ENCODE measurements at regions not wholly inside any gene's neighbourhood (a gene's known extent, or its start where the extent isn't known, plus 50 kb on each side); places are given as distances from the start of the nearest gene placed in this dataset.
"Not testable (repeated sequence)": the region's sequence is repeated elsewhere in the genome, so short reads cannot be mapped to it uniquely, and the experiment has no call there.

DNA sequence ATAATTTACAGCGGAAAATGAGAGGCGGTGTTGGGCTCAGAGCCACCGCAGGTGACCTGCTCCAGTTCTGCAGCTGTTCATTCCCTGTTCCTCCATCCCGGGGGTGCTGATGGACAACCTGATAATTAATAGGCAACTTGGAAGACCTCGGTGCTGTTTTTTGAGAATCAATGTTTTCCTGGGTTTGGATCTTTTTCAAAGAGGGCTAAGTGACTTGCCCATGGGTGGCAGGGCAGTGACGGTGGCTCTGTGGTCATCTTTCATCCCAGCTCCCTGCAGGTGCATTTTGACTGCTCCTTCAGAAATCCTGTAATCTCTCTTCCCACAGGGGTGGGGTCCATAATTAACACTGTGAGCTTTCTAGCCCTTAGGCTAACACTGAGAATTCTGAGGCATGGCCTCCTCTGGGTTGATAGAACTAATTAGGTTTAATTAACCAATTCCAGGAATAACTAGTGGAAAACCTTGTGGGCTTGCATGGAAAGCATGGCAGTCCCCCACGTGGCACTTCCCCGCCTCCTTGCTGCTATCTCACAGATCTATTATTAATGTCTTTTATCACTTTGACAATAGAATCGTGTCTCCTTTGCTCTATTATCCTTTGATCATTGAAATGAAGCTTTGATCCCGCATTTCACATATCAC, 217.9 kb downstream of the GLRX3 start:
- DNase-seq = no peak
- Histone ChIP-seq H3K27me3 (no peaks in the 10 kb centered on the region), H3K27ac (no peak overlapping the region), H3K9me3 (no peaks in the 10 kb centered on the region), H3K4me3 (no peak overlapping the region), H3K9ac (ENCODE audit: low read depth in 2 of 2, low read length in 2 of 2) (no peak overlapping the region), H3K4me1 (no peaks in the 10 kb centered on the region), H3K36me3 (no peaks in the 10 kb centered on the region)
- TF ChIP-seq, protein P1, sequence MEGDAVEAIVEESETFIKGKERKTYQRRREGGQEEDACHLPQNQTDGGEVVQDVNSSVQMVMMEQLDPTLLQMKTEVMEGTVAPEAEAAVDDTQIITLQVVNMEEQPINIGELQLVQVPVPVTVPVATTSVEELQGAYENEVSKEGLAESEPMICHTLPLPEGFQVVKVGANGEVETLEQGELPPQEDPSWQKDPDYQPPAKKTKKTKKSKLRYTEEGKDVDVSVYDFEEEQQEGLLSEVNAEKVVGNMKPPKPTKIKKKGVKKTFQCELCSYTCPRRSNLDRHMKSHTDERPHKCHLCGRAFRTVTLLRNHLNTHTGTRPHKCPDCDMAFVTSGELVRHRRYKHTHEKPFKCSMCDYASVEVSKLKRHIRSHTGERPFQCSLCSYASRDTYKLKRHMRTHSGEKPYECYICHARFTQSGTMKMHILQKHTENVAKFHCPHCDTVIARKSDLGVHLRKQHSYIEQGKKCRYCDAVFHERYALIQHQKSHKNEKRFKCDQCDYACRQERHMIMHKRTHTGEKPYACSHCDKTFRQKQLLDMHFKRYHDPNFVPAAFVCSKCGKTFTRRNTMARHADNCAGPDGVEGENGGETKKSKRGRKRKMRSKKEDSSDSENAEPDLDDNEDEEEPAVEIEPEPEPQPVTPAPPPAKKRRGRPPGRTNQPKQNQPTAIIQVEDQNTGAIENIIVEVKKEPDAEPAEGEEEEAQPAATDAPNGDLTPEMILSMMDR (IDR thresholded peaks at IDR 0.05) = no peak
- intact Hi-C loops (cut with DNase I) = no loop called here

DNA sequence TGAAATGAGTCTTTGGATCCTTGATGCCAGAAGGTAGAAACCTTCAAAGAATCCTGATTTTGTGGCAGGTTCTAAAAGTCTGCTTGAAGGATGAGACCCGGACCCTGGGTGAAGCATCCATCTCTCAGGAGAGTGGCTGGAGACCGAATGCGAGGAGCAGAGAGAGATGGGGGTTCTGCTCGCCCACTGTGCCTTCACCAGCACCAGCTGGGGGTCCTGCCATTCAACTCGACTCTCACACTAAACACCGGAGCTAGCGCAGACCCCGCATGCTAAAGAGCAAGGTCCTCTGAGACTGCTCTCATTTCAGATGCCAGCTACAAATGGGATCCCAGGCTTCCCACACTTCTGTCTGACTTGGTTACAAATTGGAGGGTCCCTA, 218.4 kb downstream of the GLRX3 start:
- no peak overlapping the region for H3K9ac ChIP-seq (ENCODE audit: low read depth in 2 of 2, low read length in 2 of 2)

GRCh38 chr10:130354976-130355795, 219.0 kb downstream of the GLRX3 start:
- Histone ChIP-seq H3K9ac (ENCODE audit: low read depth in 2 of 2, low read length in 2 of 2) (no peak overlapping the region), H3K27ac (no peak overlapping the region), H3K27me3 (no peaks in the 10 kb centered on the region), H3K9me3 (no peaks in the 10 kb centered on the region), H3K36me3 (no peaks in the 10 kb centered on the region), H3K4me3 (no peak overlapping the region), H3K4me1 (no peaks in the 10 kb centered on the region)
- TF ChIP-seq, protein P1 (IDR thresholded peaks at IDR 0.05) = no peak
- no peak for DNase-seq
- intact Hi-C loops (cut with DNase I) = no loop called here

More for the DNA sequence above, 218.4 kb downstream of the GLRX3 start:
- DNase-seq = no peak
- Histone ChIP-seq H3K4me3 (no peak overlapping the region), H3K9me3 (no peaks in the 10 kb centered on the region), H3K4me1 (no peaks in the 10 kb centered on the region), H3K36me3 (no peaks in the 10 kb centered on the region), H3K27ac (no peak overlapping the region), H3K27me3 (no peaks in the 10 kb centered on the region)
- TF ChIP-seq, protein P1 (IDR thresholded peaks at IDR 0.05) = no peak
- intact Hi-C loops (cut with DNase I) = no loop called here

GRCh38 chr10:130356429-130356828, 220.2 kb downstream of the GLRX3 start:
- H3K4me1 ChIP-seq; DNase-seq; H3K4me3 ChIP-seq; H3K36me3 ChIP-seq; H3K27ac ChIP-seq; intact Hi-C loops (cut with DNase I); H3K27me3 ChIP-seq; H3K9me3 ChIP-seq; H3K9ac ChIP-seq (ENCODE audit: low read depth in 2 of 2, low read length in 2 of 2): not testable (repeated sequence)

DNA sequence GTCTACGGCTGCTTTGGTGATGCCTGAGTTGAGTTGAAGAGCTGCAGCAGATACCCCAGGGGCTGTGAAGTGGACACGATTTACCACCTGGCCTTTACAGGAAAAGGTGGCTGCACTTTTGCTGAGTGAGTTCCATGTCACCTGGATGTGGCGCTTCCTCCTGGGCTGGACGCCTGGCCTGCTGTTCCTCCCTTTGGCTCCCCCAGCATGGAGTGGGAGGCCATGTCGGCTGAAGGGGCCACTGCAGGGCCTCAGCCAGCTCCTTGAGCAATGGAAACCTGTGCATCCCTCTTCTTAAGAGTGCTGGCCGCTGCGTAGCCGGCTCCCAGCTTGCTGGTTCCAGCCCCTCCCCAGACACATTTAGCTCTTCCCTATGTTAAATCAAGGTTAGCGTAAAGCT, 221.0 kb downstream of the GLRX3 start:
- H3K9ac ChIP-seq (ENCODE audit: low read depth in 2 of 2, low read length in 2 of 2) = no peak overlapping the region
- H3K4me3 ChIP-seq = no peak overlapping the region
- no peak overlapping the region for H3K27ac ChIP-seq
- DNase-seq = no peak
- no peaks in the 10 kb centered on the region for H3K9me3 ChIP-seq
- intact Hi-C loops (cut with DNase I) = no loop called here
- no peaks in the 10 kb centered on the region for H3K4me1 ChIP-seq
- TF ChIP-seq, protein P1 (IDR thresholded peaks at IDR 0.05) = no peak
- H3K27me3 ChIP-seq = no peaks in the 10 kb centered on the region
- H3K36me3 ChIP-seq = no peaks in the 10 kb centered on the region

DNA sequence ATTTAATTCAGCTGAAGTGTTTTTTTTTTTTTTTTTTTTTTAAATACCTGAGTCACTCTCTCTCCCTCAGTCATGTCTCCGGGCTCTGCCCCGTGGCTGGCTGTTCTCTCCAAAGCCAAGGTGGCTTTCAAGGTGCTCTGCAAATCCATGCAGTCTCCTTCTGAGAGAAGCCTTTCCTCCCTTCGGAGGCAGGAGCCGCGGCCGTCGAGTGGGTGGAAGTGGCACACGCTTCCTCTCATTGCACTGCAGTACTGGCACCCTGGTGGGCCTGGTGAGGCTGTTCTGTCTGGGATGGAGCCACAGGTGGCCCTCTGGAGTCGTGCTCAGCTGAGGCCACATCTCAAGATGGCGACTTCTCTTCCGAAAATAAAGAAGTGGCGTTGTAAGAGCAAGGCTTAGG, 221.8 kb downstream of the GLRX3 start:
- DNase-seq = no peak
- intact Hi-C loops (cut with DNase I) = no loop called here

More for the DNA sequence above, 221.8 kb downstream of the GLRX3 start:
- H3K9ac ChIP-seq (ENCODE audit: low read depth in 2 of 2, low read length in 2 of 2) = no peak overlapping the region
- no peaks in the 10 kb centered on the region for H3K4me1 ChIP-seq
- no peaks in the 10 kb centered on the region for H3K9me3 ChIP-seq
- no peaks in the 10 kb centered on the region for H3K27me3 ChIP-seq
- no peak overlapping the region for H3K4me3 ChIP-seq
- H3K36me3 ChIP-seq = no peaks in the 10 kb centered on the region
- TF ChIP-seq, protein P1 (IDR thresholded peaks at IDR 0.05) = no peak
- no peak overlapping the region for H3K27ac ChIP-seq
